Parathyroid adenoma (tissue), 2 donors: ENCODE measurements at regions not wholly inside any gene's neighbourhood (a gene's known extent, or its start where the extent isn't known, plus 50 kb on each side); places are given as distances from the start of the nearest gene placed in this dataset.

Source experiments
- H2AFZ ChIP-seq: fragments of 300-600 bp; sonication (generic); one replicate; pipeline ENCODE4 v1.7.0; 2017; ENCODE audit warnings: antibody characterized with exemption, mild to moderate bottlenecking
- H3K27ac ChIP-seq: fragments of 300-600 bp; sonication (generic); one replicate; pipeline ENCODE4 v1.7.0; 2017
- H3K27me3 ChIP-seq: fragments of 300-600 bp; sonication (generic); one replicate; pipeline ENCODE4 v1.7.0; 2017; ENCODE audit warnings: low read length; ENCODE audit not compliant: control insufficient read depth, insufficient read depth
- H3K36me3 ChIP-seq: fragments of 300-600 bp; sonication (generic); one replicate; pipeline ENCODE4 v1.7.0; 2017; ENCODE audit warnings: low read length; ENCODE audit not compliant: control insufficient read depth, insufficient read depth
- H3K4me1 ChIP-seq: fragments of 300-600 bp; sonication (generic); one replicate; pipeline ENCODE4 v1.7.0; 2017; ENCODE audit warnings: control low read depth
- H3K4me2 ChIP-seq: fragments of 300-600 bp; sonication (generic); one replicate; pipeline ENCODE4 v1.7.0; 2017; ENCODE audit warnings: low read length
- H3K4me3 ChIP-seq: fragments of 300-600 bp; sonication (generic); one replicate; pipeline ENCODE4 v1.7.0; 2017; ENCODE audit warnings: low read depth, low read length
- H3K79me2 ChIP-seq: fragments of 300-600 bp; sonication (generic); one replicate; pipeline ENCODE4 v1.7.0; 2017; ENCODE audit warnings: control low read depth
- H3K9ac ChIP-seq: fragments of 300-600 bp; sonication (generic); one replicate; pipeline ENCODE4 v1.7.0; 2017; ENCODE audit warnings: mild to moderate bottlenecking
- H3K9me3 ChIP-seq: fragments of 300-600 bp; sonication (generic); one replicate; pipeline ENCODE4 v1.7.0; 2017; ENCODE audit warnings: low read length; ENCODE audit not compliant: control insufficient read depth
- CTCF ChIP-seq: fragments of 300-600 bp; sonication (generic); IDR thresholded peaks from one replicate; pipeline ENCODE4 v1.7.0; 2017; ENCODE audit warnings: antibody characterized with exemption, mild to moderate bottlenecking
- donor health status: primary hyperparathyroidism.

GRCh38 chr7:155916926-155917655 is 104.8 kb upstream of the SHH start:
- no peak for TF ChIP-seq CTCF

GRCh38 chr7:155914341-155914740 is 102.1 kb upstream of the SHH start:
- no peaks in the 10 kb centered on the region for H3K27me3 ChIP-seq
- no peak overlapping the region for H2AFZ ChIP-seq
- H3K9me3 ChIP-seq: no peaks in the 10 kb centered on the region
- no peaks in the 10 kb centered on the region for H3K4me1 ChIP-seq
- H3K27ac ChIP-seq: no peak overlapping the region
- H3K4me2 ChIP-seq: no peak overlapping the region
- no peaks in the 10 kb centered on the region for H3K79me2 ChIP-seq
- H3K9ac ChIP-seq: no peak overlapping the region
- H3K36me3 ChIP-seq: no peaks in the 10 kb centered on the region
- no peak for TF ChIP-seq CTCF
- H3K4me3 ChIP-seq: no peak overlapping the region

More at GRCh38 chr7:155916926-155917655, 104.8 kb upstream of the SHH start:
- Histone ChIP-seq H3K4me1 (no peaks in the 10 kb centered on the region), H3K27me3 (no peaks in the 10 kb centered on the region), H3K27ac (no peak overlapping the region), H3K79me2 (no peaks in the 10 kb centered on the region), H2AFZ (no peak overlapping the region), H3K36me3 (no peaks in the 10 kb centered on the region), H3K4me2 (no peak overlapping the region), H3K9me3 (no peaks in the 10 kb centered on the region), H3K9ac (no peak overlapping the region), H3K4me3 (no peak overlapping the region)

GRCh38 chr7:155913719-155914118 is 101.5 kb upstream of the SHH start:
- TF ChIP-seq CTCF: no peak
- Histone ChIP-seq H3K9me3 (no peaks in the 10 kb centered on the region), H3K4me1 (no peaks in the 10 kb centered on the region), H2AFZ (no peak overlapping the region), H3K9ac (no peak overlapping the region), H3K27me3 (no peaks in the 10 kb centered on the region), H3K4me2 (no peak overlapping the region), H3K79me2 (no peaks in the 10 kb centered on the region), H3K4me3 (no peak overlapping the region), H3K27ac (no peak overlapping the region), H3K36me3 (no peaks in the 10 kb centered on the region)

GRCh38 chr7:155913291-155913690 is 101.0 kb upstream of the SHH start:
- no peak for TF ChIP-seq CTCF
- H3K79me2 ChIP-seq: no peaks in the 10 kb centered on the region
- H3K27me3 ChIP-seq: no peaks in the 10 kb centered on the region
- no peaks in the 10 kb centered on the region for H3K36me3 ChIP-seq
- no peak overlapping the region for H3K4me3 ChIP-seq
- H3K9ac ChIP-seq: no peak overlapping the region
- H3K9me3 ChIP-seq: no peaks in the 10 kb centered on the region
- H3K4me1 ChIP-seq: no peaks in the 10 kb centered on the region
- no peak overlapping the region for H3K27ac ChIP-seq
- H3K4me2 ChIP-seq: no peak overlapping the region
- H2AFZ ChIP-seq: no peak overlapping the region
